ENCODE measurements at regions not wholly inside any gene's neighbourhood (a gene's known extent, or its start where the extent isn't known, plus 50 kb on each side); places are given as distances from the start of the nearest gene placed in this dataset.
"Not testable (repeated sequence)": the region's sequence is repeated elsewhere in the genome, so short reads cannot be mapped to it uniquely, and the experiment has no call there.

DNA sequence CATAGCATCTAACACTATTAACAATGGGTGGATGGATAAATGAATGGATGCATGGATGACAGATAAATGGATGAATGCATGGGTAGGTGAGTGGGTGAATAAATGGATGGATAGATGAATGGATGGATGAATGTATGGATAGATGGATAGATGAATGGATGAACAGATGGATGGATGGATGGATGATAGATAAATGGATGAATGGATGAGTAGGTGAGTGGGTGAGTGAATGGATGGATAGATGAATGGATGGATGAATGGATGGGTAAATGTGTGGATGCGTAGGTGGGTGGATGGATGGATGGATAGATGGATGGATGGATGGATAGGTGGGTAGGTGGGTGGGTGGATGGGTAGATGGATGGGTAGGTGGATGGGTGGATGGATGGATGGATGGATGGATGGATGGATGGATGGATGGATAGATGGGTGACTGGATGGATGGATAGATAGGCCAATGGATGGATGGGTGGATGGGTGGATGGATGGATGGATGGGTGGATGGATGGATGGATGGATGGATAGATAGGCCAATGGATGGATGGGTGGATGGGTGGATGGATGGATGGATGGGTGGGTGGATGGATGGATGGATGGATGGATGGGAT is 260.6 kb upstream of the ZNF507 start:
- not testable (repeated sequence) for TF ChIP-seq ZNF8 (CRISPR knock-in tag; IDR thresholded peaks at IDR 0.05); POU6F1 (CRISPR knock-in tag; IDR thresholded peaks at IDR 0.05; ENCODE audit: borderline replicate concordance, low read depth); ZFP3 (CRISPR knock-in tag; IDR thresholded peaks at IDR 0.05); RARB (CRISPR knock-in tag; IDR thresholded peaks at IDR 0.05); PPARA (CRISPR knock-in tag; IDR thresholded peaks at IDR 0.05; ENCODE audit: borderline replicate concordance); TSHZ2 (CRISPR knock-in tag; IDR thresholded peaks at IDR 0.05); ZFP30 (CRISPR knock-in tag; IDR thresholded peaks at IDR 0.05)
- TF ChIP-seq, protein P1, sequence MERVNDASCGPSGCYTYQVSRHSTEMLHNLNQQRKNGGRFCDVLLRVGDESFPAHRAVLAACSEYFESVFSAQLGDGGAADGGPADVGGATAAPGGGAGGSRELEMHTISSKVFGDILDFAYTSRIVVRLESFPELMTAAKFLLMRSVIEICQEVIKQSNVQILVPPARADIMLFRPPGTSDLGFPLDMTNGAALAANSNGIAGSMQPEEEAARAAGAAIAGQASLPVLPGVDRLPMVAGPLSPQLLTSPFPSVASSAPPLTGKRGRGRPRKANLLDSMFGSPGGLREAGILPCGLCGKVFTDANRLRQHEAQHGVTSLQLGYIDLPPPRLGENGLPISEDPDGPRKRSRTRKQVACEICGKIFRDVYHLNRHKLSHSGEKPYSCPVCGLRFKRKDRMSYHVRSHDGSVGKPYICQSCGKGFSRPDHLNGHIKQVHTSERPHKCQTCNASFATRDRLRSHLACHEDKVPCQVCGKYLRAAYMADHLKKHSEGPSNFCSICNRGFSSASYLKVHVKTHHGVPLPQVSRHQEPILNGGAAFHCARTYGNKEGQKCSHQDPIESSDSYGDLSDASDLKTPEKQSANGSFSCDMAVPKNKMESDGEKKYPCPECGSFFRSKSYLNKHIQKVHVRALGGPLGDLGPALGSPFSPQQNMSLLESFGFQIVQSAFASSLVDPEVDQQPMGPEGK (CRISPR knock-in tag; IDR thresholded peaks at IDR 0.05; ENCODE audit: borderline replicate concordance), result not testable (repeated sequence)
- TF ChIP-seq, protein P2, sequence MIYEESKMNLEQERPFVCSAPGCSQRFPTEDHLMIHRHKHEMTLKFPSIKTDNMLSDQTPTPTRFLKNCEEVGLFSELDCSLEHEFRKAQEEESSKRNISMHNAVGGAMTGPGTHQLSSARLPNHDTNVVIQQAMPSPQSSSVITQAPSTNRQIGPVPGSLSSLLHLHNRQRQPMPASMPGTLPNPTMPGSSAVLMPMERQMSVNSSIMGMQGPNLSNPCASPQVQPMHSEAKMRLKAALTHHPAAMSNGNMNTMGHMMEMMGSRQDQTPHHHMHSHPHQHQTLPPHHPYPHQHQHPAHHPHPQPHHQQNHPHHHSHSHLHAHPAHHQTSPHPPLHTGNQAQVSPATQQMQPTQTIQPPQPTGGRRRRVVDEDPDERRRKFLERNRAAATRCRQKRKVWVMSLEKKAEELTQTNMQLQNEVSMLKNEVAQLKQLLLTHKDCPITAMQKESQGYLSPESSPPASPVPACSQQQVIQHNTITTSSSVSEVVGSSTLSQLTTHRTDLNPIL (CRISPR knock-in tag; IDR thresholded peaks at IDR 0.05; ENCODE audit: low read depth), result not testable (repeated sequence)
- TF ChIP-seq, protein P3, sequence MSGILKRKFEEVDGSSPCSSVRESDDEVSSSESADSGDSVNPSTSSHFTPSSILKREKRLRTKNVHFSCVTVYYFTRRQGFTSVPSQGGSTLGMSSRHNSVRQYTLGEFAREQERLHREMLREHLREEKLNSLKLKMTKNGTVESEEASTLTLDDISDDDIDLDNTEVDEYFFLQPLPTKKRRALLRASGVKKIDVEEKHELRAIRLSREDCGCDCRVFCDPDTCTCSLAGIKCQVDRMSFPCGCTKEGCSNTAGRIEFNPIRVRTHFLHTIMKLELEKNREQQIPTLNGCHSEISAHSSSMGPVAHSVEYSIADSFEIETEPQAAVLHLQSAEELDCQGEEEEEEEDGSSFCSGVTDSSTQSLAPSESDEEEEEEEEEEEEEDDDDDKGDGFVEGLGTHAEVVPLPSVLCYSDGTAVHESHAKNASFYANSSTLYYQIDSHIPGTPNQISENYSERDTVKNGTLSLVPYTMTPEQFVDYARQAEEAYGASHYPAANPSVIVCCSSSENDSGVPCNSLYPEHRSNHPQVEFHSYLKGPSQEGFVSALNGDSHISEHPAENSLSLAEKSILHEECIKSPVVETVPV (CRISPR knock-in tag; IDR thresholded peaks at IDR 0.05), result not testable (repeated sequence)
